ENCODE measurements at regions not wholly inside any gene's neighbourhood (a gene's known extent, or its start where the extent isn't known, plus 50 kb on each side); places are given as distances from the start of the nearest gene placed in this dataset.
"Not testable (repeated sequence)": the region's sequence is repeated elsewhere in the genome, so short reads cannot be mapped to it uniquely, and the experiment has no call there.

DNA sequence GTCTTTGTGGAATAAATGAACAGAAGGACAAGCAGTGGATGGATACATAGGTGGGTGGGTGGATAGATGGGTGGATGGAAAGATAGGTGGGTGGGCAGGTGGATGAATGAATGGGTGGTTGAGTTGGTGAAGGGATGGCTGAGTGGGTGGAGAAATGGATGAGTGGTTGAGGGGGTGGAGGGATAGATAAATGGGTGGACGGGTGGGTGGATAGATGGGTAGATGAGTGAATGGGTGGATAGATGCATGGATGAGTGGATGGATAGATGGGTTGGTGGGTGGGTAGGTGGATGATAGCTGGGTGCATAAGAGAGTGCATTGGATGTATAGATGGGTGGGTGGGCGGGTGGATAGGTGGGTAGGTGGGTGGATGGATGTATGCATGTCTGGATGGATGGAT lies 63.5 kb downstream of the UNC93B1 start:
- not testable (repeated sequence) for DNase-seq

DNA sequence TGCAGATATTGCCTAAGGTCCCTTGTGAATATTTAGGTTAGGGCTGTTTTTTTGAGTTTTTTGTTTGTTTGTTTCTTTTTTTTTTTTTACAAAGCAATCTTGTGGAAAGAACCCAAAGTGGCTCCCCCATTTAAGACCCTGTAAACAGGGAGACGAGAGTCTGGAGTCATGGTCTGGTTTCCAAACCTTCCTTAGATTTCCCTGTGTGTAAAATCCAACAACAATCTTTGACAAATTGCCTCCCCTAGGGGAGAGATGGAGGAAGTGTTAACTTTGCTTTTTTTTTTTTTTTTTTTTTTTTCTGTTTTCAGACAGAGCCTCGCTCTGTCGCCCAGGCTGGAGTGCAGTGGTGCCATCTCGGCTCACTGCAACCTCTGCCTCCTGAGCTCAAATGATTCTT lies 64.9 kb downstream of the UNC93B1 start:
- DNase-seq: not testable (repeated sequence)

DNA sequence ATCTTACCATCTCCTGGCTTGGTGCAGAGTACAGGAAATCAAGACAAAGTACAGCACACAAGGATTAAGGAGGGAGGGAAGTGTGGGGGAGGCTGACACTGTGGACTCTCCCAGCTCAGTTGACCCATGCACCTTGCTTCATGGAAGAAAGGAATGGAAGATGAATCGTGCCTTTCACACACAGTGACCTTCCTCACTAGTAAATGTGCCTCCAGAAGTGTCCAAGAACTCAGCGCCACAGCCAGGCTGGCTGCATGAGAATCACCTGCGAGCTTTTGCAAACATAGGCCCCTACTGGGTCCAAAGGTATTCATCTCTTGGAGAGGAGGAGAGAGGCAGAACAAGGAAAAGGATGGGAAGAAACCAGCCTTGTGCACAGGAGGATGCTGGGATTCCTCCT lies 65.5 kb downstream of the UNC93B1 start:
- DNase-seq: not testable (repeated sequence)

DNA sequence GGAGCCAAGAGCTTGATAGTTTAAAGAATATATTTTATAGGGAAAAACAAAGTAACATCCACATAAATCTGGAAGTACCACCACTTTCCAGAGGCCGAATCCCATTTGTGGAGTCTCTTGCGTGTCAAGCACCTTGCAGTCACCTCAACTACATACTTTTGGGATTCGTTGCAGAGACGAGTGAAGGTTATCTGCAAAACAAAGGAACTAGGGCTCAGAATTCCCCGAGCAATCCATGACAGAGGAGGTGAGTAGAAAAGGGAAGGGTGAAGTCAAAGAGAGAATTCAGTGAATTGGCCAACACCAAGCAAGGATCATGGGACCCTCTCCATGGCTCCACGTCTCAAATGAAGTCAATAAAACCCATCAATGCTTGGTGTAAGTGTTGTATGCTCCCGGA lies 80.3 kb downstream of the UNC93B1 start:
- DNase-seq: not testable (repeated sequence)

DNA sequence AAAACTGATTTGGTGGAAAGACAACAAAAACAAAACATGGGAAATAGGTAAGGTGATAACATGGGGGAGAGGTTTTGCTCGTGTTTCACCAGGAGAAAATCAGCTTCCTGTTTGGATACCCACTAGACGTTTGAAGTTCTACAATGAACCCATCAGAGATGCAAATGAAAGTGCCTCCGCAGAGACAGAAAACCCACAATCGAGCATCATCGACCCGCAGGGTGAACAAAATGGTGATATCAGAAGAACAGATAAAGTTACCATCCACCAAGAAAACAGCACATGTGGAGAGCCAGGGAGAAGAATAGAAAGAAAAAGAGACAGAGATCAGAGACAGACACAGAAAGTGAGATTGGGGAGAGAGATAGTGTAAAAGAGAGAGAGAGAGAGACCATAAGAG lies 83.4 kb downstream of the UNC93B1 start:
- not testable (repeated sequence) for DNase-seq

DNA sequence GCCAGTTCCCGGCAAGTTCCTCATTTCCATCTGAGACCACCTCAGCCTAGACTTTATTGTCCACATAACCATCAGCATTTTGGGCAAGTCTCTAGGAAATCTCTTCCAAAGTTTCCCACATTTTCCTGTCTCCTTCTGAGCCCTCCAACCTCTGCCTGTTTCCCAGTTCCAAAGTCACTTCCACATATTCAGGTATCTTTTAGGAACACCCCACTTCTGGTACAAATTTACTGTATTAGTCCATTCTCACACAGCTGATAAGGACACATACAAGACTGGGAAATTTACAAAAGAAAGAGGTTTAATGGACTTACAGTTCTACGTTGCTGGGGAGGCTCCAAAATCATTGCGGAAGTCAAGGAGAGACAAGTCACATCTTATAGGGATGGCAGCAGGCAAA lies 91.7 kb downstream of the UNC93B1 start:
- DNase-seq: not testable (repeated sequence)

DNA sequence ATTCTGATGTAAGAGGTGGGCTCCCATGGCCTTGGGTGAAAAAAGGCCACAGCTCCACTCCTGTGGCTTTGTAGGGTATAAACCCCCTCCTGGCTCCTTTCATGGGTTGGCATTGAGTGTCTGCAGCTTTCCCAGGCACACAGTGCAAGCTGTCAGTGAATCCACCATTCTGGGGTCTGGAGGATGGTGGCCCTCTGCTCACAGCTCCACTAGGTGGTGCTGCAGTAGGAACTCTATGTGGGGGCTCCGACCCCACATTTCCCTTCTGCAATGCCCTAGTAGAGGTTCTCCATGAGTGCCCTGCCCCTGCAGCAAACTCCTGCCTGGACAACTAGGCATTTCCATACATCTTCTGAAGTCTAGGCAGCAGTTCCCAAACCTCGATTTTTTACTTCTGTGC lies 92.7 kb downstream of the UNC93B1 start:
- not testable (repeated sequence) for DNase-seq

DNA sequence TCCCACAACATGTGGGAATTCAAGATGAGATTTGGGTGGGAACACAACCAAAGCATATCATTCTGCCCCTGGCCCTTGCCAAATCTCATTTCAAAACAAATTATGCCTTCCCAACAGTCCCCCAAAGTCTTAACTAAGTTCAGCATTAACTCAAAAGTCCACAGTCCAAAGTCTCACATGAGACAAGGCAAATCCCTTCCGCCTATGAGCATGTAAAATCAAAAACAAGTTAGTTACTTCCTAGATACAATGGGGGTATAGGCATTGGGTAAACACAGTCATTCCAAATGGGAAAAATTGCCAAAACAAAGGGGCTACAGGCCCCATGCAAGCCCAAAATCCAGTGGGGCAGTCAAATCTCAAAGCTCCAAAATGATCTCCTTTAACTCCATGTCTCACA lies 93.1 kb downstream of the UNC93B1 start:
- DNase-seq: not testable (repeated sequence)

DNA sequence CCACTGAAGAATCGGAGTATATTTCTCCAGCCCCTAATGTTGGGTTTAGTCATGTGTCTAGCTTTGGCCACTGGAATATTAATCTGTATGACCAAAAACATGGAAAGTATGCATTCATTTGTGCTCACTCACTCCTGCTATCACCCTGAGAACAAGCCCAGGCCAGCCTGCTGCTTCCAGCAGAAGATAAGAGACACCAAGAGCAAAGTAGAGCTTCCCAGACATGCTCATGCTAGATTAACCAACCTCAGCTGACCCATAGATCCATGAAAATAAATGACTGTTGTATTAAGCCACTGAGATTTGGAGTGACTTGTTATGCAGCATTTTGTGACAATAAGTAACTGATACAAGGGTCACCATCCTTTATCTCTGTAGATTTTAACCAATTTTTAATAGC lies 96.9 kb downstream of the UNC93B1 start:
- DNase-seq: not testable (repeated sequence)

DNA sequence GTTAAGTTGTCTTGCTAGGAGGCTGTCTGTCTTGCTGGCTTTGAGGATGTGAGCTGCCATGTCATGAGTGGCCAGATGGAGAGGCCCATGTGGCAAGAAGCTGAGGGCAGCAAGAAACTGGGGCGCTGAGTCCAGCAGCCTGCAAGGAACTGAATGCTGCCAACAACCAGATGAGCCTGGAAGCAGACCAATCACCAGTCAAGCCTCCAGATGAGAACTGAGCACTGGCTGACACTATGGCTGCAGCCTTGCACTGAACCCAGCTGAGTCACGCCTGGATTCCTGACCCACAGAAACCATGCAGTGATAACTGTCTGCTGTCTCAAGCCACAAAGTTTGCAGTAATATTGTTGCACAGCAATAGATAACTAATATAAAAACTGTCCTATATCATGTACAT lies 104.4 kb downstream of the UNC93B1 start:
- not testable (repeated sequence) for DNase-seq

DNA sequence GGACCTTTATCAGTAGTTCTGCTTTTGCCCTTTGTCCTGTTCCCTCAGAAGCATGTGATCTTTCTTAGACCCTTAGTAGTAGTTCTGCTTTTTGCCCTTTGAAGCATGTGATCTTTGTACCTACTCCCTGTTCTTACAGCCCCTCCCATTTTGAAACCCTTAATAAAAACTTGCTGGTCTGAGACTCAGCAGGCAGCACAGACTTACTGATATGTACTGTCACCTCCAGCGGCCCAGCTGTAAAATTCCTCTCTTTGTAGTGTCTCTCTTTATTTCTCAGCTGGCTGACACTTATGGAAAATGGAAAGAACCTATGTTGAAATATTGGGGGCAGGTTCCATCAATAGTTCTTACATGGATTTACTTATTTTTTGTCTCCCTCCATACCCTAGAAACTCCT lies 110.4 kb downstream of the UNC93B1 start:
- not testable (repeated sequence) for DNase-seq

DNA sequence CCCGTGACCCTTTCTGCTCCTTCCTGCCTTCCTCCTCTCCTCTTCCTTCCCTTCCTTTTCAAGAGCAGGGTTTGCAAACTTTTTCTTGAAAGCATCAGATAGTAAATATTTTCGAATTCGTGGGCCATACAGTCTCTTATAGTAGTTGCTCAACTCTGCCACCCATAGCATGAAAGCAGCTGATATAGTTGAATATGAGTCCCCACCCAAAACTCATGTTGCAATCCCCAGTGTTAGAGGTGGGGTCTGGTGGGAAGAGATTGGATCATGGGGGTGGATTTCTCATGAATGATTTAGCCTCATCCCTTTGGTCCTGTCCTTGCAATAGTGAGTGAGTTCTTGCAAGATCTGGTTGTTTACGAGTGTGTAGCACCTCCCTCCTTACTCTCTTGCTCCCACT lies 114.3 kb downstream of the UNC93B1 start:
- not testable (repeated sequence) for DNase-seq

DNA sequence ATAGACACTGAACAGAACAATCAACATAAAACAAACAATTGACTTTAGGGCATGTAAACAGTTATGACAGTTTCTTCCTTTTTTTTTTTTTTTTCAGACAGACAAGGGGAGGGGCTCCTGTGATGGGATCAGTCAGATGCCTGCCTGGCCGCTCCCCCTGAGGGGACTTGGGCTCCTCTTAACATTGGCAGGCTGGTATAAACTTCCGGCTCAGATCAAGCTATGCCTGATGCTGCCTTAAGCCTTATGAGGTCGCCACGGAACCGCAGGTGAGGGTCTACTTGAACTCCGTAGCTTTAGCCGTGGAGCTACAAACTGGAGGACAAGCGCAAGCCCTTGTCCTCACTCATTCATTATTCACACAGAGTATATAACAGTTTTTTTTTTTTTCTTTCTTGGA lies 115.8 kb downstream of the UNC93B1 start:
- not testable (repeated sequence) for DNase-seq

DNA sequence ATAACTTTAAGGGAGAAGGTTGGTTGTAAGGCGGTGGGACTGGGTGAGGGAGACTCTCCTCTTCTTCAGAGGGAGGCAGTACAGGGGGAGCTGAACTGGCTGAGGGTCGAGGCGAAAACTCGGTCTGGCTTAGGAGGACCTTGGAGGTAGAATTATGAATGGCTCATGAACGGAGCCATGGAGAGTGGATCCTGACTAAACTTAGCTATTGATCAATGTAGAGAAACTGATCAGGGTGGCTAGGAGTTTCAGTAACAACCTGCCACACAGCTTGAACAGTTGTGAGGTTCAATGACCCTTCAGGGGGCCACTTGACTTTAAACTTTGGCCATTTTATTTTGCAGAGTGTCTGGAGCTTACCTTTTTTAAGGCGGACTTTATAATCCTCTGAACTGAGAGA lies 117.2 kb downstream of the UNC93B1 start:
- DNase-seq: not testable (repeated sequence)

DNA sequence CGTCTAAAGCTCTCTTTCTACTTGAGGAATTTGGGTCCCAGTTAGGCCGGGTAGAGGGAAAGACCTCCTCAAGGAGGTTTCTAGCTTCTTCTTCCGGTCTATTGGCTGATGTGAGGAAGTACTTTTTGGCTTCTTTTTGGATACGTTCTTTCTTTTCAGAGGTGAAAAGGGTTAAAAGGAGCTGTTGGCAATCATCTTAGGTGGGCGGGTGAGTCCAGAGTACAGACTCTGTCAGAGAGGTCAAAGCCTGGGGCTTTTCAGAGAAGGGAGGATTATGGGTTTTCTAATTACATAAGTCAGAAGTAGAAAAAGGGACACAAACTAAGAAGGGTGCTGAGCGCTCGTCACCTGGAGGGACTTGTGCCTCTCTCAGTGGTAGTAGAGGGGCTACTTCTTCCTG lies 117.7 kb downstream of the UNC93B1 start:
- DNase-seq: not testable (repeated sequence)

DNA sequence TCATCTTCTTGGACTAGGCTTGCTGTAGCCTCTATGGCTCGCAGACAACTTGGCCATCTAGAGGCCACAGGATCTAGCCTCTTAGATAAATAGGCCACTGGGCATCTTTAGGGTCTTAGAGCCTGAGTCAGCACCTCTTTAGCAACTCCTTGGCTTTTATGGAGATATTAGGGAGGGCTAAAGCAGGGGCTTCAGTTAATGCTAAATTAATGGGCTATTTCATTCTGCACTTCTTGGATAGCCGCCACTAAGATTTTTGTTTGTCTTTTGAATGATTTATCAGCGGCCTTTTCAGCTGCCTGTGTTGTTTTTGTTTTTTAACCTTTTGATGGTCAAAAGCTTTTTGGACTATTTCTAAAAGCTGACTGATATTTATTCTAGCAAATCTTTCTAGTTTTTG lies 118.3 kb downstream of the UNC93B1 start:
- DNase-seq: not testable (repeated sequence)

DNA sequence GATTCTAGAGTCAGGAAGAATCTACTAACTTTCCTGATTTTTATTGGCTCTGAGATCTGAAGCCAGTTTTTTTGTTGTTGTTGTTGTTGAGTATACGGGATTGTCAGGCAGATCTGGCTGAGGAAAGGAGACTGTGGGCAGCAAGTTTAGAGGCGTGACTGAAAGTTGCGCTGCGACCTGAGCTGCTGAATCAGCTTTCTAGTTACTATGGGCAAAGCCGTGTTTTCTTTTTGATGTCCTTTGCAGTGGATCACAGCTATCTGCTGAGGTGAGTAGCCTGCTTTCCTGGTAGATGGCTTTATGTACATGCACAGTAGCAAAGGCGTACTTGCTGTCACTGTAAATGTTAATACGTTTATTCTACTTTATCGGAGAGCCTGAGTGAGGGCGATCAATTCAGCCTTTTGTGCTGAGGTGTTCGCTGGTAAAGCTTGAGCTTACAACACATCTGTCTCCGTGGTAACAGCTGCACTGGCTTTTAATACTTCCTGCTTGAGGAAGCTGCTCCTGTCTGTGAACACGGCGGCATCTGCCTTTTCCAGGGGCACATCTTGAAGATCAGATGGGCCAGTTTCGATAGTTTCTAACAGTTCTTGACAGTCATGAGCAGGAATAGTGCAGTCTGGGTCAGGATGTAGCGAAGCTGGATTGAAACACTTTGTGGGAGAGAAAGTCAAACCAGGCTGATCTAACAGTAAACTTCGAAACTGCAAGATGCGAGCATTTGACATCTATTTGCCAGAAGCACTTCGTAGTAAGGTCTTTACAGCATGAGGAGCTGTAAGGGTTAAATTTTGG lies 118.9 kb downstream of the UNC93B1 start:
- DNase-seq: not testable (repeated sequence)

DNA sequence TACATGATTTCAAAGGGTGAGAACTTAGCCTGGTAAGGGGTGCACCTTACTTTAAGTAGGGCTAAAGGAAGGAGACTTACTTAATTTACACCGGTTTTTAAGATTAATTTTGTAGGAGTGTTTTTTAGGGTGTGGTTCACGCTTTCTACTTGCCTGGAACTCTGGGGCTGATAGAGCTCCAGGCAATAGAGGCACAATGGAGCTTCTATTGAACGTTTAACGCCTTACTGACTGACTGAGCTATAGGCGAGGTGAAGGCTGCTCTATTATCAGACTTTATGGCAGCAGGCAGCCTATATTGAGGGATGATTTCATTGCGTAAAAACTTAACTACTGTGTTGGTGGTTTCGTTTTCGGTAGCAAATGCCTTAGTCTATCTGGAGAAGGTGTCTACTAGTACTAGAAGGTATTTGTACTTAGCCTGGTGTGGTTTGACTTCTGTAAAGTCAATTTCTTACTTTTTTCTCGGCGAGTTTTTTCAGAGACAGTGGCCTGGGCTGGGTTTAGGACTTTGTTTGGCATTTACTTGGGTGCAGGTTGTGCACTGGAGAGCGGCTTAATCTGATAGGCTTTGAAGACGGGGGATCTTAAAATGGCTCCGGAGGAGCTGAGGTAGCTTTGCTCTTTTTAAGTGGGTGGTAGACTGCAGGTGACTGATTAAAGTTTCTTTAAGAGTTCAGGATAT lies 119.7 kb downstream of the UNC93B1 start:
- not testable (repeated sequence) for DNase-seq

DNA sequence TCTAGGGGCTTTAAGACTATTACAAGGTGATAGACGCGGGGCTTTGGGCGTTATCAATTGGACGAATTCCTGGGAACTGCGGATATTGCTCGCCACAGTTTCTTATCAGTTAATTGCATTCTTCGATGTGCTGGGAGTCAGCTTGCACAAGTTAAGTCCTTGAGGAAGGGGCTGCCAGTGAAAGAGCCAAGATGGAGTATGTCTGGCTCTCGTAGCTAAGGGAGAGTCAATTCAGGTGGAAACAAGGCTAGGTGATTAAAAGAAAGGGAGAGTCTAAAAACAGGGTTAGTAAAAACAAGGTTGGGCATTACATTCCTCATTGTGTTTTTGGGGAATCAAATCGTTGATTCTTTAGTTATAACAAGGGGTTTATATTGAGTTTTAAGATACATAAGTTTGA lies 121.6 kb downstream of the UNC93B1 start:
- not testable (repeated sequence) for DNase-seq

DNA sequence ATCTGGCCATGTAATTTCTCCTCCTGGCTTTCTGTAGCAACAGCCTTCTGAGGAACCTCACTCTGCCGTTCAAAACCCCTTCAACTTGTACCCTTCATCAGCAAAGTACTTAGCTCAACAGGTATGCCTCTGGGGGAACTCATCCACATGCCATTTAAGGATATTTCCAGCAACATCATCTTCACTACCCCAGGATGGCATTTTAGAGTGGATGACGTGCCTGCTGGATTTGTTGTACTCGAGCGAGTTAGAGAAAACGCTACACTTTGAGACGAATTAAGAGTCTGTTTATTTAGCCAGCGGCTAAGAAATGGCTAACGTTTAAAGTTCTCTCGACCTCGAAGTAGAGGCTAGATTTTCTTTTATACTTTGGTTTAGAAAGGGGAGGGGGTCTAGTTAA lies 122.1 kb downstream of the UNC93B1 start:
- DNase-seq: not testable (repeated sequence)

DNA sequence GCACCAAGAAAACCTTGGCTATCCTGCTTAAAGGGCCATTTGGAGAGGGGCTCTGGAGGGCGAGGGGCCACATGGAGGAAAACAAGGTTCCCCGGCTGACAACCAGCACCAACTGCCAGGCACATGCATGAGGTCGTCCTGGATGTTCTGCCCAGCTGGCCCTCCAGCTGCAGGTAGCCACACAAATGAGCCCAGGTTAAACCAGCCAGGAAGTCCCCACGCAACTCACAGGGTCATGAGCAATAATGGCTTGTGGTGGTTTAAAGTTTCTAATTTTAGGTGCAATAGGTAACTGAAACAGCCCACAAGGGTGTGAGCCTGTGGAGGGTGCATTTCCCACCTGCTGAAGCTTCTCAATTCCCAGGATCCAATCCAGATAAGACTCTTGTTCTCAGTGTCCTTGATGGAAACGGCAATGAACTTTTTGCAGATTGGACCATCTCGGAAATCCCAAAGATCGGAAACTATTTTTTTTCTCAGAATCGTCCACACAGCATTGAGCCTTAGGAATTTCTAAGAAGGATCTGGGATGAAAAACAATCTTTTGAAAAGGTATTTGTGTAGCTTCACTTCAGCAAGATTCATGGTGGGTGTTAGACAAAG lies 123.2 kb downstream of the UNC93B1 start:
- not testable (repeated sequence) for DNase-seq

DNA sequence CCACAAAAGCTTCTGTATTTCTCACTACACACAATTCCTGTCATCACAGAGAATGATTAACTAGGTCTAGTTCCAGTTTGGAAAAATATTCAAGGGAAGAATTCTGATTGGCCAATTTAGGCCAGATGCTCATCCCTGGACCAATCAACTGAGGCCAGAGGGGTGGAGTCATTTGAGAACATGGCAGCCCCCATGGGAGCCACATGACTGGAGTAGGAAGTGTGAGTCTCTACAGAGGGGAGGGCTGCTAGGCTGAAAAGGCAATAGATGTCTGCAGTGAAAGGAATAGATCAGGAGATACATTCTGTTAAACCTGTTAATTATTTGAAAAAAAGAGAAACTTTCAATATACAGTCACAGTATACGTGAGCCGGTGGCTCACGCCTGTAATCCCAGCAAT lies 125.2 kb downstream of the UNC93B1 start:
- DNase-seq: not testable (repeated sequence)

DNA sequence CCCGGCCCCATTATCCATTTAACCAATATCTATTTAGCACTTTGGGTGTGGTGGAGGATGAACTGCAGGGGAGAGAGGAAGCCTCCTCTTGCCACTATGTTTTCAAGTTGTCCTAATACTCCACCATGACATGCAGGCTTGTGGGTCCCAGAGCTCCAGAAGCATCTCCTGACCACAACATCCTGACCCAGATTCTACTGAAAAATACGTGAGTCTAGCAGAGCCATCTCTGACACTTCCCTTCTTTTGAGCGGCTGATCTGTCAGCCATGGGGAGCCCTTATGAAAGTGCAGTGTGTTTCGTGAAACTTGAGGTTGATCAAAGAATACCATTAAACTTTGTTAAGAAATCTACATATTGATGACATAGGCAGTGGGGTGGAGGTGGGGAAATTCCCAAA lies 126.6 kb downstream of the UNC93B1 start:
- not testable (repeated sequence) for DNase-seq

DNA sequence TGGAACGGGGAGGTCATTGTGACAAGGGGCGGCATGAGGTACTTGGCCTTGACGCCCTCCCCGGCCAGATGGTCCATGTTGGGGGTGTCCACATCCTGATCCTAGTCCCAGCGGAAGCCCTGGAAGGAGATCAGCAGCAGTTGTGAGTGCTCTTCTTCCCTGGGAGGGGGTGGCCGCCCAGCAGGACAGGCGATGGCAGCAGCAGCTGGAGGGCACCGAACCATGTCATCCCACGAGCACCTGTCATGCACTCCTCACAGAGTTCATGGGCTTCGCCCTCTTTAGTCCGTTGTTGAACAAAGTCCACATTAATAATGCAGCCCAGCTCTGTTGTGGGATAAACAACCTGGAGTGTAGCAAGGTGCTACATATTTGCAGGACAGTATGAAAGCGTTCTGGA lies 130.7 kb downstream of the UNC93B1 start:
- not testable (repeated sequence) for DNase-seq
